OCI-LY3 (cell line): ENCODE measurements at regions not wholly inside any gene's neighbourhood (a gene's known extent, or its start where the extent isn't known, plus 50 kb on each side); places are given as distances from the start of the nearest gene placed in this dataset.

Source experiments
- H2AFZ ChIP-seq: fragments of 200-600, 300-600 bp; shearing (Covaris generic); 2 replicates; pipeline ENCODE4 v1.6.0; 2014; ENCODE audit warnings: antibody characterized with exemption, low read depth, low read length
- H3K27ac ChIP-seq: fragments of 200-600, 300-600 bp; sonication (generic); 2 replicates; pipeline ENCODE4 v1.5.1; 2014; ENCODE audit warnings: mild to moderate bottlenecking, low read length, moderate library complexity, mixed read lengths
- H3K27me3 ChIP-seq: fragments of 200-600, 300-600 bp; sonication (generic); 2 replicates; pipeline ENCODE4 v1.6.1; 2014; ENCODE audit warnings: low read depth, low read length, mixed read lengths
- H3K36me3 ChIP-seq: fragments of 200-600, 300-600 bp; sonication (generic); replicated peaks from 2 replicates; pipeline ENCODE3; 2014; ENCODE audit warnings: low read depth, low read length, mixed read lengths
- H3K4me1 ChIP-seq: fragments of 300-600, 200-600 bp; sonication (generic); 2 replicates; pipeline ENCODE4 v1.6.1; 2014; ENCODE audit warnings: low read length, mixed read lengths
- H3K4me2 ChIP-seq: fragments of 200-600, 300-600 bp; sonication (generic); 2 replicates; pipeline ENCODE4 v1.6.1; 2014; ENCODE audit warnings: low read length, mixed read lengths
- H3K4me3 ChIP-seq: fragments of 300-600, 200-600 bp; sonication (generic); 2 replicates; pipeline ENCODE4 v1.5.1; 2014; ENCODE audit warnings: antibody characterized with exemption, mild to moderate bottlenecking, low read length, moderate library complexity
- H3K79me2 ChIP-seq: fragments of 300-600, 200-600 bp; shearing (Covaris generic); 2 replicates; pipeline ENCODE4 v1.6.1; 2014; ENCODE audit warnings: mild to moderate bottlenecking, low read length, mixed read lengths
- H3K9ac ChIP-seq: fragments of 300-600, 200-600 bp; shearing (Covaris generic); 2 replicates; pipeline ENCODE4 v1.6.0; 2014; ENCODE audit warnings: mild to moderate bottlenecking, low read length, moderate library complexity
- H3K9me3 ChIP-seq: fragments of 200-600, 300-600 bp; shearing (Covaris generic); 2 replicates; pipeline ENCODE4 v1.6.1; 2014; ENCODE audit warnings: low read length, mixed read lengths; ENCODE audit not compliant: insufficient read depth
- H4K20me1 ChIP-seq: fragments of 200-600, 300-600 bp; sonication (generic); 2 replicates; pipeline ENCODE4 v1.6.1; 2016; ENCODE audit warnings: low read length, mixed read lengths; ENCODE audit not compliant: insufficient read depth
- CTCF ChIP-seq: fragments of 200-600, 300-600 bp; sonication (generic); IDR thresholded peaks from 2 replicates; pipeline ENCODE4 v1.5.1; 2014; ENCODE audit warnings: antibody characterized with exemption, low read length, low read depth
- EZH2phosphoT487 ChIP-seq: fragments of 200-600 bp; shearing (Covaris generic); IDR thresholded peaks from 2 replicates; pipeline ENCODE4 v1.6.1; 2018; ENCODE audit warnings: antibody characterized with exemption, mixed run types, low read depth

- Histone ChIP-seq H3K79me2 (no peaks in the 10 kb centered on the region), H3K27me3 (no peaks in the 10 kb centered on the region), H3K27ac (no peak overlapping the region), H3K4me3 (no peak overlapping the region), H3K4me2 (no peak overlapping the region), H2AFZ (no peak overlapping the region), H3K9ac (no peak overlapping the region), H4K20me1 (no peaks in the 10 kb centered on the region), H3K36me3 (no peaks in the 10 kb centered on the region), H3K4me1 (no peaks in the 10 kb centered on the region), H3K9me3 (no peaks in the 10 kb centered on the region)
- no peak for TF ChIP-seq CTCF
- TF ChIP-seq EZH2phosphoT487 = no peak
These were observed 118.1 kb downstream of the CCDC34 start for GRCh38 chr11:27244900-27245299.

- Histone ChIP-seq H3K4me2 (no peak overlapping the region), H3K27ac (no peak overlapping the region), H3K36me3 (no peaks in the 10 kb centered on the region), H3K9me3 (no peaks in the 10 kb centered on the region), H3K9ac (no peak overlapping the region), H3K79me2 (no peaks in the 10 kb centered on the region), H3K4me3 (no peak overlapping the region), H3K27me3 (no peaks in the 10 kb centered on the region), H4K20me1 (no peaks in the 10 kb centered on the region), H3K4me1 (no peaks in the 10 kb centered on the region), H2AFZ (no peak overlapping the region)
- TF ChIP-seq CTCF = no peak
- no peak for TF ChIP-seq EZH2phosphoT487
These were observed 120.4 kb downstream of the CCDC34 start for GRCh38 chr11:27242591-27242990.

- no peaks in the 10 kb centered on the region for H3K27me3 ChIP-seq
- TF ChIP-seq EZH2phosphoT487 (no peak), CTCF (no peak)
- H3K36me3 ChIP-seq = no peaks in the 10 kb centered on the region
- no peaks in the 10 kb centered on the region for H4K20me1 ChIP-seq
- no peaks in the 10 kb centered on the region for H3K9me3 ChIP-seq
- H3K9ac ChIP-seq = no peak overlapping the region
- no peaks in the 10 kb centered on the region for H3K79me2 ChIP-seq
- no peak overlapping the region for H3K4me3 ChIP-seq
- peaks cover 2% of the 10 kb centered on the region; the same call in 1 of the 2 replicates for H3K4me1 ChIP-seq
- no peak overlapping the region for H2AFZ ChIP-seq
- H3K4me2 ChIP-seq = no peak overlapping the region
- H3K27ac ChIP-seq = no peak overlapping the region
These were observed 121.5 kb downstream of the CCDC34 start for GRCh38 chr11:27241311-27242122.

GRCh38 chr11:27239305-27239942 is 123.6 kb downstream of the CCDC34 start:
- Histone ChIP-seq H3K9ac (no peak overlapping the region), H3K4me2 (no peak overlapping the region), H3K4me1 (peaks cover 22% of the 10 kb centered on the region), H3K36me3 (no peaks in the 10 kb centered on the region), H3K27ac (no peak overlapping the region), H2AFZ (no peak overlapping the region), H3K4me3 (no peak overlapping the region), H4K20me1 (no peaks in the 10 kb centered on the region), H3K27me3 (no peaks in the 10 kb centered on the region), H3K79me2 (no peaks in the 10 kb centered on the region), H3K9me3 (no peaks in the 10 kb centered on the region)
- TF ChIP-seq CTCF = no peak
- TF ChIP-seq EZH2phosphoT487 = no peak
